HG03064 (cell line): ENCODE measurements at regions not wholly inside any gene's neighbourhood (a gene's known extent, or its start where the extent isn't known, plus 50 kb on each side); places are given as distances from the start of the nearest gene placed in this dataset.
"Not testable (repeated sequence)": the region's sequence is repeated elsewhere in the genome, so short reads cannot be mapped to it uniquely, and the experiment has no call there.

Experiments used
- ATAC-seq: cut with Tn5 transposase; IDR thresholded peaks from one replicate; pipeline ENCODE4 v1.9.1; 2021; ENCODE audit warnings: low read depth; ENCODE audit not compliant: unreplicated experiment

DNA sequence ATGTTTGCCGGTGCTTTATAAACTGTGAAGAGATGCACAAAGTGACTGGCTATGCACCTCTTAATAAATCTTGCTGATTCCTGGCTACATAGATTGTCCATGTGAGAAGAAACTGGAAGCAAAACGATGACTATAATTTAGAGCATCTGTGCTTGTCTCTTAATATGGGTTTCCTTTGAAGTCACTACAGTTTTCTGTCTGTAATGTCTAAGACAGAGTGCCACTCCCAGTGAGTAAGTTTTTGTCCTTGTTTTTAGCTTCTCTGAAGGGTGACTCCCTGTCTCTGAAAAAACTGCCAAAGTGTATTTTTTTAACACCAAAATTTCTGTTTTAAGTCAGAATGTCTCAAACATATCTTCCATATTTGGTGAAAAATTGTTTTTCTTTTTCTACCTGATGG, 175.1 kb downstream of the FASLG start:
- ATAC-seq, result no peak

DNA sequence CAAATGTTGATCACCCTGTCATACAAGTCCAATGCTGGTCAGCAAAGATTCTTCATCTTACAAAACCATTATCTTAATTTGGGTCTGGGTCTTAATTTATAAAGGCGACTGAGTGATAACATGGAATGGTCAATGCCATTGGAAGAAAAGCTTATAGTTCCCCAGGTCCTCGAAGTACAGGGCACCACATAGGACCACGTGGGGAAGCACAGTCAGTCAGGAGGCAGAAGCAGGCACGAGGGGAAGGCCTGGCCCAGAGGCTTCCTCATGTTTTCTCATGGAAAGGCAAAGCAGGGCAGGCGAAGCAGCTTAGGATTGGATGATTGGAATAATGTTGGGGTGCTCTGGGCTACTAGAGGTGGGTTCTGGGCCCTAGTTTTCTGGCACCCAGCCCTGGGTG, 175.7 kb downstream of the FASLG start:
- ATAC-seq, result no peak

DNA sequence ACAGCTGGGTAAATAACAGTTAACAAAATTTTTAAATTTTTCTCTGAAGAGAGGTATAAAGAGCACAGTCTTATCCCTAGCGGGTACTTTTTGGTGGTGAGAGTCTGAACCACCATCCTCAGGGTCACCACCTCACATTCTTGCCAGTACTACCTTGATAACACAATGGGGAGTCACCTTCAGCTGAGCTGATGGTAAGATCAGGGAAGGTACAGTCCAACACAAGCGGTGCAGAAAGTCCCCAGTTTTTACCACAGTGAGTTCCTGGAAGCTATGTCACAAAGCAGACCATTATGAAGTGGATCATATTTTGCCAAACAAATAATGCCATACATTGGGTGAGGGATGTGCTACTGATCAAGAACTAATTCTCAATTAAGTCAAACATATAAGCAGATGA, 176.9 kb downstream of the FASLG start:
- ATAC-seq, result no peak

DNA sequence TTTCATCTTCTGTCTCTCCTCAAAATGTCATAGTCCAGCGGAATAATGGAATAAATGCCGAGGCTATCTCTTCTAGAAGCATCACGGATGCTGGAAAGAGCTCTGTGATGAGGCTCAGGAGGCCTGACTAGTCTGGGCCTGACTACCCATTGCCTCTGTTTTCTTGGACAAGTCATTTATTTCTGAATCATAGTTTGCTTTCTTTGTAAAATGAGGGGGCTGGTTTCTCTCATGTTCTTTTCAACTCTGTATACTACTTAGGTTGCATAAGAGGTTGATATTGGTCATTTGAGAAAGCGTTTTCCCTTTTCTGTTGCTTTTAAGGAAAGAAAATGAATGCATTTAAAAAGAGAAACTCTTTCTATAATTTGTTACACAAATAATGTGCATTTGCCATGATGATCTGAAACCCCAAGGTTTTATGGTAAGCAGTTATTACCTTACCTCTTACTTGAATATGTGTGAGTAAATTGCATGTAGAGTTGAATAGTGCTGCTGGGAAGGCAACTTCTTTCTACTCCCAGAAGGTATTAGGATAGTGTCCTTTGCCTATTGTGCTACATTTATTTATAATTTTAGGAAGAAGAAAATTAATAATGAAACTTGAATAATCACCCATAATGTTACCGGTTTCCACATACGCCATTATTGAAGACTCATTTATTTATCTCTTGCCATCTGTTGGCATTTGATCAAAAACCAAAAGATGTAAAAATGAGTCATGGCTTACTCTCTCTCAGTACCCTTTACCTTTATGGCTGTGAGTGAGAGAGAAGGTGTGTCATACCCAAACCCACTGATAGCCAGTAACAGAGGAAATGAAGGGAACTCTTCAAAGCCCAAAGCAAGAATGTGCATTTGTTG, 179.1 kb downstream of the FASLG start:
- no peak for ATAC-seq

DNA sequence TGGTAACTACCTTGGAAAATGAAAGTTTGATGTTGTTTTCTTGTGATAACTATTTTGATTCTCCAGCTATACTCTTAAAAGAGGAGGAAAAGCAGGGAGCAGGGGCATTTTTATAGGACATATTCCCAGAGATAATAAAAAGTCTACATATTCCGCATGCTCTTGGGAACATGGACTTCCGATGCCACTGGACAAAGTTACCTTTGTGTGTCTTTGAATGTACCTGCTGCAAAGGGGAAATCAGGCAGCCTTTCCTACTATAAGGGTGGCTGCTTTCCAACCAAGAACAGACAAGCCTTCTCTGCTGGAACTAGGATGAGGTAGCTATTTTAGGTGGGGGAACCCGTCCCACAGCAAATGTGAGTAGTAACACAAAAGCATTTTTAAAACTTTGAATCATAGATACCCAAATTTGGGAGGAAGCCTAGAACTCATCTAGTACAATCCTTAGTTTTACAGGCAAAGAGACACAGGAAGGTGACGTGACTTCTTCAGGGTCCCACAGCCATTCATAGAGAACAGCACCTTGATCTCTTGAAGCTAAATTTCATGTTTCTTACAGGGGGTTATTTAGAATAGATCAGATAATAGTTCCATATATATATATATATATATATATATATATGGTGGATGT, 179.9 kb downstream of the FASLG start:
- ATAC-seq, result no peak

DNA sequence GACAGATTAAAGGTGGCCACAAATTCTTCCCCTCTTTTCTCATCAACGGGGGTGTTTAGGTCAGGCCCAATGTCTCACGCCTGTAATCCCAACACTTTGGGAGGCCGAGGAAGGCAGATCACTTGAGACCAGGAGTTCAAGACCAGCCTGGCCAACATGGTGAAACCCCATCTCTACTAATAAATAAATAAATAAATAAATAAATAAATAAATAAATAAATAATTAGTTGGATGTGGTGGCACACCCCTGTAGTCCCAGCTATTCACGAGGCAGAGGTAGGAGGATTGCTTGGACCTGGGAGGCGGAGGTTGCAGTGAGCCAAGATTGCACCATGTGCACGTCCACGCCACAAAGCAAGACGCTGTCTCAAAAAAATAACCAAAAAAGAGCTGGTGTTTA, 180.7 kb downstream of the FASLG start:
- ATAC-seq, result not testable (repeated sequence)

DNA sequence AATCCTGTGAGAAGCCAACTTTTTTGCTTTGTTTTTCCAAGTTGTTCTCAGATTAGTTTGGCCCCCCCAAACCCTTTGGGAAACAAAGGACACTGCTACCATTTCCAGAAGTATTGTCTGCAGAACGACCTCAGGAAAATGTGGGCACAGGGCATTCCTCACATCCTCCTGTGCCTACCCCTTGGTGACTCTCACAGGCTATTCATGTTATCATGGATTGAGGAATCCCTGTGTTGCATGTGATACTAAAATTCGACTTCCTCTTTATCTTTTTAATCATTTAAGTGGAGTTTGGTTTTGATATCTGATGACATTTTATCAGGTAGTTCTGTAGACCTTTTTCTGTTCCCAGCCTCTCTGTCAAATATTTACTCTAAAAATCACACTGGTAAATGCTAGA, 184.5 kb downstream of the FASLG start:
- ATAC-seq, result no peak

DNA sequence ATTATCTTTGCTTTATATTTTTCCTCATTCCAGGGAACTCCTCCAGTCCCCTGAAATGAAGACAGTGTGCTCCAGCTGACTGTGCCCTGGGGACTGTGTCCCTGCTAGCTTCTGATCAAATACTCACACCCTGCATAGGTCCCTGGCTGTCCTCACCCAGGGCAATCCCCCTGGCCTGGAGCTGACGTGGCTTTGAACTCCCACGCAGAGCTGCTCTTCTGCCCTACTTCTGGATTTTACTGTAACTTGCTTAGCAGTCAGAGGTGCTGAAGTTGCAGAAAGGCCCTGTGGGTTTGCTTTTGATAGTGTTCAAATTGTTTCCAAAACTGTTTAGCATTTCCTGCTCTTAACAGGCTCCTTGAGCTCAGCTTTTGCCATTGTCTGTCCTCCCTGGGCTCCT, 186.5 kb downstream of the FASLG start:
- no peak for ATAC-seq

DNA sequence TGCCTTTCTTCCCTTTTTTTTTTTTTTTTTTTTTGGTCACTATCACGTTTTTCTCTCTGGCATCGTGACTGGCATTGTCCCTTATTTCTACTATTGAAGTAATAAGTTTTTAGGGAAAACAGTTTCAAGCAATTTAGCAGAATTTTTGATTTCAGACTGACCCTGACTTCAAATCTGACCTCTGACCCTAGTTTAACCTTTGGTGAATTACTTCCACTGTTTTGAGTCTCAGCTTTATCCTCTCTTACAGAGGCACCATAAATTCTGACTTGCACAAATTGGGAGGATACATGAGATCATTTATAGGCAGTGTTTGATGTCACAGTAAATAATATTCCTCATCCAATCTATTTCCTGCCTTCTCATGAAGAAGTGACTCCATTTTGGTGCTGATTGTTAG, 187.0 kb downstream of the FASLG start:
- no peak for ATAC-seq

DNA sequence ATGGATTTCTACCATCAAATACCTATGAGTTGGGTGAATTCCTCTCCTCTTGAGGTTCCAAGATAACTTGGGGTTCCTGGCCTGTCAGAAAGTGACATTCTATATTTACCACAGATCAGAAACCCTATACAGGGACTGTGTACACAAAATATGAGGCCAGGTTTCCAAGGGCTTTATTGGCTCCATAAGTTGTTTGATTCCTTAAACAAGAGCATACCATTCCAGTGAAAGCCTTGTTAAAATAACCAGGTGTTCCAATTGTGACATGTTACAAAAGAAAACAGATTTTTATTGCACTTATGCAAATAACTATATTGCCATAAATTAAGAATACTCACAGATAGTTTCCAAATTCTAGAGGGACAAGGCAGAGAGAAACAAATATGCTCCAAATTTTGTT, 188.9 kb downstream of the FASLG start:
- not testable (repeated sequence) for ATAC-seq

DNA sequence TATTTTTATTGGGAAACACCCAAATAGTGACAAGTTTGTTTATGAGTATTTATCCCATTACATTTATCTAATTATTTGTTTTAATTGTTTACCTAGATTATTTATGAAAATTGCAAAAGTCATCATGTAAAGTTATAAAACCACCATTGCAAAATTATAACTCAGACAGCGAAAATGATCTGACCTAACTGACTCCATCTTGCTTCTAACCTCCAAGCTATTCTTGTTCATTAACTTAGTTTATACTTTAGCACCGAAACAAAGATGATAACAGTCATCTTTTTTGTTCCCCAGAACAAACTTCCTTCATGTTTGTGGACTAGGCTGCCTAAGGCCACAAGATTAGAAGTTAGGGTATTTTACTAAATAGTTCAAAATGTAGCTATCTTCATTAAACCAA, 190.8 kb downstream of the FASLG start:
- no peak for ATAC-seq

DNA sequence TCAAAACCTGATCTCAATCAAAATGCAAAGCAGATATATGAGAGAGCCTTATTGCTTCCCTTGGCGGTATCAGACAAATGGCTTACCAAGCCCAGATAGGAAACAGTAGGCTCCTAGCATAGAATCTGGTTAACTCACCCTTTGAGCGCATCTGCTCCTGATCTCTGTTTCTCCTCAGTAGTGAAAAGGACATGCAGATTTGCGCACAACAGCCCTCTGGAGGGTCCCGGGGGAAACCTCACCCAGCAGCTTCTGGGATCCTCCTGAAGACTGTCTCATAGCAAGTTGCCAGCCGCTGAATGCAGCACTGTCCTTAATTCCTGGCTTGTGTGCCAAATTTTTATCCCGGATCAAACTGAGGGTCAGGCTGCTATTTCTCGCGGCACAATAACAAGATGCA, 192.2 kb downstream of the FASLG start:
- ATAC-seq, result no peak

DNA sequence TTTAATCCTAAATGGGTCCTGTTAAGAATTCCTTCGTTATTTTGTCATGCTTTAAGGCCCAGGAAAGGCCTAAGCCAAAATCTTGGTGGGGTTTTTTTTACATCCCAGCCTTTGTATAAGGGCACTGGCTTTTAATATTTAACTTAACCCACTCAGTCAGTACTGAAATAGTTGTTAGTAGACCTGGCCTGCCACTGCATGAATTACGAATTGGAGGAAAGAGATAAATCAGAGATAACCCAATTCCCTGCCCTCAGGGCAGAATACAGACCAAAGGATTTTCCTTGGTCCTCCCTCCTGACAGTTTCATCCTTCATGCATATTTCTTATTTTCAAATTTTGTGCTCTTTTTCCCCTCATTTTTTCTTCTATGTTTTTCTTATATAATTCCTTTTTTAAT, 193.0 kb downstream of the FASLG start:
- no peak for ATAC-seq

DNA sequence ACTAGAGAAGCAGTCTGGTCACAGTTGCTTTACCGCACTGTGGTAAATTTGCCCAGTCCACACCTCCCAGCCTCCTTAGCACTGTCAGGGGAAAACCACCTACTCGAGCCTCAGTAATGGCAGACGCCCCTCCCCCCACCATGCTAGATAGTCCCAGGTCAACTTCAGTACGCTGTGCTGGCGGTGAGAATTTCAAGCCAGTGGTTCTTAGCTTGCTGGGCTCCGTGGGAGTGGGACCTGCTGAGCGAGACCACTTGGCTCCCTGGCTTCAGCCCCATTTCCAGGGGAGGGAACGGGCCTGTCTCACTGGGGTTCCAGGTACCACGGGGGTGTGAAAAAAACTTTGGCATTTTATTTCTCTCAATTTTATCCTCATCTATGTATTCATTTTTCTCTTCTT, 194.8 kb downstream of the TNFSF18 start:
- not testable (repeated sequence) for ATAC-seq

DNA sequence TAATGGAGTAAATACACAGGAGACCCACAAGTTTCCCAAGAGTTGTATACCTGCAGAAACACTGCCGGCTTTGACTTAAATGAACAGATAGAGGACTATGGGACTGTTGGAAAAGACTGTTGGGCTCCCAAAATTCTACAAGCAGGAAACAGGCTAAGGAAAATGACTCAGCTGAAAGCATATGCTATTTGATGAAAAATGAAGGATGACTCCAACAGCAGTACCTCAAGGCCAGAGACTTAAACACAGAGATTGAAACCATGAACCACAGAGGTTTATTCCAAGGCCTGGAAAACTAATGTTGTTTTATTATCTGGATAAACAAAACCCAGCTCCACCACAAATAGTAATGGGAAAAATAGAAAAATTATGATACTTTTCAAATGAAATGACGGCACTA, 187.7 kb downstream of the TNFSF18 start:
- ATAC-seq, result no peak

DNA sequence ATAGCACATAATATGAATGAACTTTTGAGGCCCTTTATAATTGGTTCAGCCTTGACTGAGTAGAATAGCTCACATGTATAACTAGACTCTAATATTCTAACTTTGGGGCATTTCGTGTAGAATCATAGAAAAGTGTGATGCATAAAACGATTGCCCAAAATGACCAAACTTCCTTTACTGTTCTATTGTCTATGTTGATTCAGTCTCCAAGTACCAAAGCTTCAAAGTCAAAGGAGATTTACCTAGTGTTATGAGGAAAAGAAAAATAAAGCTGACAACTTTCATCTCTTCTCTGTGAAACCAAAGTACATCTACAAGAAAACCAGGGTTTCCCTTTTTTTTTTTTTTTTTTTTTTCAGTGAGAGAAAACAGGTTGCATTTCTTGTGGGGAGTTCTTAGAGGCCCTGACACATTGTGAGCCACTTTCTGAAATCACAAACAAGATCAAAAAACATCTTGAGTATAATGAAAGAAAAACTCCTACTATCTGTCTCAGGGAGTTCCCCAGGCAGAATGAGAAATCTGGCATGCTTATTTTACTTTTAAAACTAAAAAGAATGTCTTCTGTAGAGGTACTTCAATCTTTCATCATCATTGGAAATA, 183.4 kb downstream of the TNFSF18 start:
- no peak for ATAC-seq

DNA sequence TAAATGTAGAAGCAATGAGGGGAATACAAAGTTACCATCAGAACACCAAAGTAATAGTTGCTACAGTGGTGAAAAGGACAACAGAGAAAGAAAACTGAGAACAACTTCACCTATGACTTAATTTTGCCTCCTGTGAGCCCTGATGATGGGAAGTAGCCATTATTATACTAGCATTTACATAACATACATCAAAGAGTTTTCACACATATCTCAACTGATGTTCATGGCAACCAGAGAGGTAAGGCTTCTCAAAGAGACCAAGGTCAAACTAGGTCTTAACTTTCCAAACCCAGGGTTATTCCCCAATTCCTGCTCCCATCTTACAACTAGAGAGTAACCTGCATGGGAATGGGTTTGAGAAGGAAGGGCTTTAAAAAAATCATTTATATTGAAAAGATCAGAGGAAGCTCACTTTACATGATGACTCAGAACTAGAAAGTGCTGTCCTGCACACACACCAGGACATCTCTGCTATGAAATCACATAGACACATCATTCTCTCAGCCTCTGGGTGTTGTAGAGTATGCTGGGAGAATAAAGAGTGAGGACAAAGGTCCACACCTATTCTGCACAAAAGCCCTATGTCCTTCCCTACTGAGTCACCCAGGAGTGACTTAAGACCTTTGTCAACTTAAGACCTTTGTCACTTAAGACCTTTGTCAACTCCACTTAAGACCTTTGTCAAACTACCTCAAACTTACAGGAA, 179.7 kb downstream of the TNFSF18 start:
- no peak for ATAC-seq

DNA sequence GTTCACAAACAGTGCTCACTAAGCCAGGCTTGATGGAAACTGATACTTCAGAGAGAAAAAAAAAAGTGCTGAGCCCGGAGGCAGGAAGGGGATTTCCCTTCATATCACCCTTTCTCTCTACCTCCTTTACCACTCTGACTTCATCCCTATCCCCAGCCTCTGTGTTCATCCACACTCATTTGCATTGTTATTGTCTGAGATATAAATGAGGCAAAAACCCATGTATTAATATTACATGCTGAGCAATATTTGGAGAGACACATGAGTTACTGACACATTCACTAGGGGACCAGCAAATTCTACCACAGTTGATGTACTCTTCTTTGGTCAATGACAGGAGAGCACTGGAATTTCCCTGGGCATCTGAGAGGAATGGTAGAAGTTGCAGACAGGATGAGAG, 175.8 kb downstream of the TNFSF18 start:
- ATAC-seq, result no peak

DNA sequence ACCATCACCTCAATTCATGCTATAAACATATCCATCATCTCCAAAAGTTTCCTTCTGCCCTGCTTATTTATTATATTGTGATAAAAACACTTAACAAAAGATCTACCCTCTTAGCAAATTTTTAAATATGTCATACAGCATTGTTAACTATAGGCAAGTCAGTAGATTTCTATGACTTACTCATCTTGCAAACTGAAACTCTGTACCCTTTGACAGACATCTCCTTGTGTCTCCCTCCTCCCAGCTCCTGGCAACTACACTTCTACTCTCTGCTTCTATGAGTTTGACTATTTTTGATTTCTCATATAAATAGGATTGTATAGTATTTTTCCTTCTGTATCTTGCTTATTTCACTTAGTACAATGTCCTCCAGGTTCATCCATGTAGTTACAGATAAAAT, 174.8 kb downstream of the TNFSF18 start:
- no peak for ATAC-seq

DNA sequence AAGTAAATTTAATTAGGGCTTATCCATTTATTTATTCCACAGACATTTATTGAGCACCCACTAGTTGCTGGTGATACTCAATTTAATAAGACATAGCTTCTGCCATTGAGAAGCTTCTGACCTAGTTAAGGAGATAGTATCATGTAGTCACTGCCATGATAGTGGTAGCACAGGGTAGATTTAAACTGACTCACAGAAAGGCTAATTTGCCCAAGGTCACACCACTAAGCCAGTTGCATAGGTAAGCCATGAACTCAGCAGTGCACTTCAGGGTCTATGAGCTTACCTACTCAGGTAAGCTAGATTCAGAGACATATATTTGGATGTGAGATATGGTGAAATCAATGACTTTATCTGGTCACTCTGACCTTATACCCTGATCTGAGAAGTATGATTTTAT, 168.4 kb downstream of the TNFSF18 start:
- ATAC-seq, result no peak

DNA sequence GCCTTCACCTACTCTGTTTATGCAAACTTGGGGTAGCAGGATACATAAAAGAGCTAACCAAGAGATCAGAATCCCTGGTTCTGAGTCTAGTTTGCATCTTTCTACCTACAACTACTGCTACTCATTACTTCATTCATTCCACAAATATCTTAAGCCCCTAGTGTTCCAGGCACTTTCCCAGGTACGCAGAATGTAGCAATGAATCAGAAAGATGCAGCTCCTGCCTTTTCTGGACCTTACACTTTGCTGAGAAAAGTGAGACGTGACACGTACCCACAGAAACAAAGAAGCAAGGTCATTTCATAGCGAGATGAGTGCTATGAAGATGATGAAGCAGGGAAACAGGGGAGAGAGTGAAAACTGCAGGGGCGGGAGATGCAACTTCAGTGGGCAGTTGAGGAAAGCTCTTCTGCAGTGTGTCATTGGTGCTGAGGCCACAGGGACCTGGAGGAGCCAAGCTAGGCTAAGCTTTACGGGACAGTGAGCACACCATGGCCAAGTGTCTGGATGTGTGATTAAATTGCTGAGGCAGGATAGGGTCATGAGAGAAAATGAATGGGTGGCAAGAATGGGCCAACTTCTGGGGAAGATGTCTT, 167.9 kb downstream of the TNFSF18 start:
- no peak for ATAC-seq
